GM12878 (cell line): ENCODE measurements at regions not wholly inside any gene's neighbourhood (a gene's known extent, or its start where the extent isn't known, plus 50 kb on each side); places are given as distances from the start of the nearest gene placed in this dataset.

Experiments used
- ATAC-seq: fragments of 200-7000 bp; cut with Tn5 transposase; 3 replicates; pipeline ENCODE4 v1.9.1; 2020; ENCODE audit warnings: mild to moderate bottlenecking, moderate library complexity
- BruUV-seq: library from RNA; stranded (reverse); fragments of 400-500 nt; replicated peaks from 2 replicates; lab custom pipeline; 2021; lab: Mats Ljungman, UMichigan
- CTCF ChIA-PET: fragments of 300-600 bp; sonication (Branson Sonifier 250); formaldehyde crosslinking; extraction: SDS; loops from one replicate; lab custom pipeline; 2021; ENCODE audit warnings: inconsistent platforms; lab: Yijun Ruan, JAX
- POLR2A ChIA-PET: fragments of 350-600 bp; formaldehyde crosslinking; extraction: SDS; loops from one replicate; lab custom pipeline; 2021; ENCODE audit warnings: inconsistent platforms; lab: Charles Lee
- RAD21 ChIA-PET: fragments of 300-600 bp; sonication (Branson Sonifier 250); formaldehyde crosslinking; loops from one replicate; lab custom pipeline; 2023; ENCODE audit warnings: antibody characterized with exemption; ENCODE audit not compliant: unreplicated experiment; lab: Charles Lee
- SMC1A ChIA-PET: fragments of 300-600 bp; sonication (Branson Sonifier 250); formaldehyde crosslinking; loops from one replicate; lab custom pipeline; 2023; ENCODE audit not compliant: unreplicated experiment, uncharacterized antibody; lab: Charles Lee
- DNase-seq: peaks from one replicate; pipeline ENCODE4 v3.0.0-alpha.2; 2011; ENCODE audit warnings: low read depth, low spot score
- FAIRE-seq: peaks from 3 replicates; lab custom pipeline; 2011; peaks lifted over from hg19 to GRCh38; lab: Jason Lieb, UNC
- H2AFZ ChIP-seq: 2 replicates; pipeline ENCODE4 v1.6.0; 2011; ENCODE audit warnings: low read depth, low read length, control low read depth; ENCODE audit not compliant: control insufficient read depth
- H3K27ac ChIP-seq: 2 replicates; pipeline ENCODE4 v1.5.1; 2011; ENCODE audit warnings: control low read depth; ENCODE audit not compliant: control insufficient read depth, insufficient read depth
- H3K27me3 ChIP-seq, 2 experiments: replicated peaks in 1 of 2; 2 replicates each; pipeline versions ENCODE4 v1.6.0 to v1.6.1; 2011; ENCODE audit warnings: low read length in 1 of 2; ENCODE audit not compliant: control insufficient read depth in 2 of 2, insufficient read depth in 2 of 2
- H3K36me3 ChIP-seq, 2 experiments: 2 replicates each; pipeline ENCODE4 v1.5.1; 2011; ENCODE audit warnings: low read length in 1 of 2; ENCODE audit not compliant: control insufficient read depth in 2 of 2, insufficient read depth in 2 of 2
- H3K4me1 ChIP-seq: 2 replicates; pipeline ENCODE4 v1.6.1; 2011; ENCODE audit warnings: mild to moderate bottlenecking, low read length, moderate library complexity, mixed read lengths; ENCODE audit not compliant: control insufficient read depth, insufficient read depth
- H3K4me2 ChIP-seq: 2 replicates; pipeline ENCODE4 v1.6.0; 2011; ENCODE audit warnings: control low read depth; ENCODE audit not compliant: control insufficient read depth, insufficient read depth
- H3K4me3 ChIP-seq: fragments of 200-600 bp; sonication (generic); 2 replicates; pipeline ENCODE4 v1.5.1; 2016
- H3K79me2 ChIP-seq: 2 replicates; pipeline ENCODE4 v1.6.0; 2011; ENCODE audit warnings: low read length; ENCODE audit not compliant: control insufficient read depth, insufficient read depth
- H3K9ac ChIP-seq: 2 replicates; pipeline ENCODE4 v1.8.0; 2011; ENCODE audit warnings: low read length, control low read depth, mixed read lengths; ENCODE audit not compliant: control insufficient read depth, insufficient read depth
- H3K9me3 ChIP-seq: replicated peaks from 3 replicates; pipeline ENCODE4 v1.5.1; 2011; ENCODE audit warnings: mild to moderate bottlenecking, low read length; ENCODE audit not compliant: control insufficient read depth, insufficient read depth
- H4K20me1 ChIP-seq: 2 replicates; pipeline ENCODE4 v1.6.0; 2011; ENCODE audit not compliant: control insufficient read depth, insufficient read depth
- BCL11A ChIP-seq: IDR thresholded peaks from 2 replicates; pipeline ENCODE4 v1.6.1; 2011; ENCODE audit warnings: low read depth, low read length
- DPF2 ChIP-seq: fragments of 450-650 bp; IDR thresholded peaks from 2 replicates; pipeline ENCODE4 v1.6.1; 2017; ENCODE audit warnings: mild to moderate bottlenecking
- EGR1 ChIP-seq, 2 experiments: IDR thresholded peaks; 1 replicate in 1 of 2; 2 replicates in 1 of 2; pipeline ENCODE4 v1.6.1; 2011 to 2012; ENCODE audit warnings: low read depth in 2 of 2, low read length in 2 of 2, borderline replicate concordance in 1 of 2, mild to moderate bottlenecking in 1 of 2, moderate library complexity in 1 of 2
- SKIL ChIP-seq: fragments of 450-650 bp; IDR thresholded peaks from 2 replicates; pipeline ENCODE4 v1.6.1; 2017; ENCODE audit warnings: mild to moderate bottlenecking, low read depth, inconsistent platforms; ENCODE audit not compliant: poor library complexity, severe bottlenecking
- SMC3 ChIP-seq: IDR thresholded peaks from 2 replicates; pipeline ENCODE4 v1.6.1; 2011; ENCODE audit warnings: low read length, improper control_type of control experiment, borderline replicate concordance
- SUPT20H ChIP-seq: IDR thresholded peaks from 2 replicates; pipeline ENCODE4 v1.6.1; 2011; ENCODE audit warnings: low read depth, mild to moderate bottlenecking, low read length, moderate library complexity, borderline replicate concordance; ENCODE audit not compliant: control insufficient read depth
- SUZ12 ChIP-seq: fragments of 200-600 bp; sonication (generic); IDR thresholded peaks from one replicate; pipeline ENCODE4 v1.6.1; 2018; ENCODE audit warnings: antibody characterized with exemption, mild to moderate bottlenecking; ENCODE audit not compliant: unreplicated experiment
- ZBTB40 ChIP-seq: fragments of 450-650 bp; IDR thresholded peaks from 2 replicates; pipeline ENCODE4 v1.6.1; 2016; ENCODE audit warnings: mild to moderate bottlenecking, moderate library complexity, borderline replicate concordance
- ZZZ3 ChIP-seq: IDR thresholded peaks from 2 replicates; pipeline ENCODE4 v1.6.1; 2011; ENCODE audit warnings: low read depth; ENCODE audit not compliant: control insufficient read depth, insufficient read length
- WGBS: methylation state at CpG from one replicate; pipeline ENCODE4 v1.1.6; 2016; ENCODE audit warnings: low lambda C conversion rate; ENCODE audit not compliant: insufficient replicate concordance, insufficient coverage; ENCODE audit errors: missing lambda C conversion rate; 5-methylcytosine and 5-hydroxymethylcytosine counted together
- in situ Hi-C: fragments of 300-500 bp; cut with MboI; formaldehyde crosslinking; loops from 9 replicates; pipeline ENCODE4 v1.14.3; 2018; ENCODE audit warnings: mixed read lengths
- intact Hi-C: fragments of 100-400 bp; cut with micrococcal nuclease; formaldehyde crosslinking; loops from one replicate; pipeline ENCODE4 v1.14.2; 2022; ENCODE audit not compliant: unreplicated experiment
- TF ChIP-seq, protein P1 (sequence below): fragments of 450-650 bp; IDR thresholded peaks from 2 replicates; pipeline ENCODE4 v1.6.1; 2018; ENCODE audit warnings: mild to moderate bottlenecking, low read depth, moderate library complexity; ENCODE audit not compliant: partially characterized antibody
- TF ChIP-seq, protein P2 (sequence below): fragments of 450-650 bp; IDR thresholded peaks from 2 replicates; pipeline ENCODE4 v1.6.1; 2016; ENCODE audit warnings: mild to moderate bottlenecking

DNA sequence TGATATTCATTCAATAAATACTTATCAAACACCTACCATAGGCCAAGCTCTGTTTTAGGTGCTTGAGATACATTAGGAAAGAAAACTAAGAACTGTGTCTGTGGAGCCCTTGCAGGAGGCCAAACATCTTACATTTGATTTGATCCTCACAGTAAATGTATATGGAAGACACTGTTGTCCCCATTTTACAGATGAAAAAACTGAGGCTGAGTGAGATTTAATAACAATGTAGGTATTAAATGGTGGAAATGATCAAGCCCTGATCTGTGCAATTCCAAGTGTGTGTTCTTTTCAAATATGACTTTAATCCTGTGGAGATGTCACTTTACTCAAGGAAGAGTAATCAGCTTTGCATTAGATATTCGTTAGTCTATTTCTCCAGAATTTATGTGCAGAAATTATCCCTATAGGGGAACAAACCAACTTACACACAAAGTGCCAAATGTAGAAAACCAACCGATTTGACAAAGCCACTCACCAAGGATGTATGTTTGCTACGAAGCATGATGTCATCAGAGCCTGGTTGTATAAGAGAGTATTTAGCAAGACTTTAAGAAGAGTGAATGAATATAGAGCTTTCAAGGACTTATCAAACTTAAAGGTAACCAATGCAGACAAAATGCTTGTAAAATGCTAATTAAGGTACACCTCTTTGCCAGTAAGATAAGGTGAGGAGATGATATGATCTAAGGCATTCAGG, 153.9 kb upstream of the NFIB start:
- Histone ChIP-seq H3K36me3 (no peaks in the 10 kb centered on the region), H2AFZ (no peak overlapping the region), H3K27ac (no peak overlapping the region), H3K79me2 (no peaks in the 10 kb centered on the region), H3K4me2 (no peak overlapping the region), H3K9me3 (no peaks in the 10 kb centered on the region), H3K9ac (no peak overlapping the region), H3K4me3 (no peak overlapping the region), H3K4me1 (no peaks in the 10 kb centered on the region), H3K27me3 (no peaks in the 10 kb centered on the region; a peak in 1 of 4 replicates), H4K20me1 (no peaks in the 10 kb centered on the region)
- POLR2A ChIA-PET = no interaction called here
- RAD21 ChIA-PET = interaction anchor here (1.9 kb wide), 1 partner anchor 301 kb away, joined by 5 read pairs; no protein-coding TSS in a partner anchor
- CTCF ChIA-PET = interaction anchor here (0.6 to 6.5 kb wide), 3 partner anchors 45 to 301 kb away, joined by 3 to 47 read pairs (median 3); no protein-coding TSS in a partner anchor
- DNase-seq (no peak), ATAC-seq (no peak), FAIRE-seq (no peak)
- intact Hi-C loops = loop anchor here (5.0 to 10.0 kb wide), 3 partner anchors 144 to 667 kb away; no protein-coding TSS in a partner anchor
- WGBS = 32% methylated on average over 3 of the region's 3 CpGs
- BruUV-seq = no TSS peak
- SMC1A ChIA-PET = interaction anchor here (1.4 to 3.7 kb wide), 2 partner anchors 9 to 302 kb away, joined by 3 to 25 read pairs; no protein-coding TSS in a partner anchor
- in situ Hi-C loops = loop anchor here (5.0 to 25.0 kb wide), 2 partner anchors 294 to 669 kb away; no protein-coding TSS in a partner anchor
- TF ChIP-seq SMC3 (no peak), ZZZ3 (no peak), EGR1 (IDR thresholded peaks at IDR 0.05; ENCODE audit: borderline replicate concordance in 1 of 2, low read depth in 2 of 2, low read length in 2 of 2) (no peak), BCL11A (no peak), ZBTB40 (no peak), SKIL (no peak), SUZ12 (no peak), DPF2 (no peak), SUPT20H (no peak)
- TF ChIP-seq, protein P1, sequence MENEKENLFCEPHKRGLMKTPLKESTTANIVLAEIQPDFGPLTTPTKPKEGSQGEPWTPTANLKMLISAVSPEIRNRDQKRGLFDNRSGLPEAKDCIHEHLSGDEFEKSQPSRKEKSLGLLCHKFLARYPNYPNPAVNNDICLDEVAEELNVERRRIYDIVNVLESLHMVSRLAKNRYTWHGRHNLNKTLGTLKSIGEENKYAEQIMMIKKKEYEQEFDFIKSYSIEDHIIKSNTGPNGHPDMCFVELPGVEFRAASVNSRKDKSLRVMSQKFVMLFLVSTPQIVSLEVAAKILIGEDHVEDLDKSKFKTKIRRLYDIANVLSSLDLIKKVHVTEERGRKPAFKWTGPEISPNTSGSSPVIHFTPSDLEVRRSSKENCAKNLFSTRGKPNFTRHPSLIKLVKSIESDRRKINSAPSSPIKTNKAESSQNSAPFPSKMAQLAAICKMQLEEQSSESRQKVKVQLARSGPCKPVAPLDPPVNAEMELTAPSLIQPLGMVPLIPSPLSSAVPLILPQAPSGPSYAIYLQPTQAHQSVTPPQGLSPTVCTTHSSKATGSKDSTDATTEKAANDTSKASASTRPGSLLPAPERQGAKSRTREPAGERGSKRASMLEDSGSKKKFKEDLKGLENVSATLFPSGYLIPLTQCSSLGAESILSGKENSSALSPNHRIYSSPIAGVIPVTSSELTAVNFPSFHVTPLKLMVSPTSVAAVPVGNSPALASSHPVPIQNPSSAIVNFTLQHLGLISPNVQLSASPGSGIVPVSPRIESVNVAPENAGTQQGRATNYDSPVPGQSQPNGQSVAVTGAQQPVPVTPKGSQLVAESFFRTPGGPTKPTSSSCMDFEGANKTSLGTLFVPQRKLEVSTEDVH = no peak
- TF ChIP-seq, protein P2, sequence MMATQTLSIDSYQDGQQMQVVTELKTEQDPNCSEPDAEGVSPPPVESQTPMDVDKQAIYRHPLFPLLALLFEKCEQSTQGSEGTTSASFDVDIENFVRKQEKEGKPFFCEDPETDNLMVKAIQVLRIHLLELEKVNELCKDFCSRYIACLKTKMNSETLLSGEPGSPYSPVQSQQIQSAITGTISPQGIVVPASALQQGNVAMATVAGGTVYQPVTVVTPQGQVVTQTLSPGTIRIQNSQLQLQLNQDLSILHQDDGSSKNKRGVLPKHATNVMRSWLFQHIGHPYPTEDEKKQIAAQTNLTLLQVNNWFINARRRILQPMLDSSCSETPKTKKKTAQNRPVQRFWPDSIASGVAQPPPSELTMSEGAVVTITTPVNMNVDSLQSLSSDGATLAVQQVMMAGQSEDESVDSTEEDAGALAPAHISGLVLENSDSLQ = no peak
